ENCODE measurements at regions not wholly inside any gene's neighbourhood (a gene's known extent, or its start where the extent isn't known, plus 50 kb on each side); places are given as distances from the start of the nearest gene placed in this dataset.
A peak's percentile ranks its signal among the peaks of the same experiment; 100 is the strongest.

GRCh38 chr5:73325546-73325945 is 123.0 kb downstream of the FOXD1 start:
- no peak for DNase-seq (ENCODE audit: unreplicated experiment)
- Mint-ChIP-seq H3K36me3 (ENCODE audit: insufficient read depth, unreplicated experiment) (peaks cover 6% of the 10 kb centered on the region), H3K4me3 (ENCODE audit: unreplicated experiment) (no peak overlapping the region), H3K27ac (ENCODE audit: low read depth, unreplicated experiment) (no peak overlapping the region), H3K9me3 (ENCODE audit: unreplicated experiment) (no peaks in the 10 kb centered on the region), H3K27me3 (ENCODE audit: insufficient read depth, unreplicated experiment) (no peaks in the 10 kb centered on the region), H3K4me1 (ENCODE audit: insufficient read depth, unreplicated experiment) (peaks cover 20% of the 10 kb centered on the region)
- TF ChIP-seq, protein P1, sequence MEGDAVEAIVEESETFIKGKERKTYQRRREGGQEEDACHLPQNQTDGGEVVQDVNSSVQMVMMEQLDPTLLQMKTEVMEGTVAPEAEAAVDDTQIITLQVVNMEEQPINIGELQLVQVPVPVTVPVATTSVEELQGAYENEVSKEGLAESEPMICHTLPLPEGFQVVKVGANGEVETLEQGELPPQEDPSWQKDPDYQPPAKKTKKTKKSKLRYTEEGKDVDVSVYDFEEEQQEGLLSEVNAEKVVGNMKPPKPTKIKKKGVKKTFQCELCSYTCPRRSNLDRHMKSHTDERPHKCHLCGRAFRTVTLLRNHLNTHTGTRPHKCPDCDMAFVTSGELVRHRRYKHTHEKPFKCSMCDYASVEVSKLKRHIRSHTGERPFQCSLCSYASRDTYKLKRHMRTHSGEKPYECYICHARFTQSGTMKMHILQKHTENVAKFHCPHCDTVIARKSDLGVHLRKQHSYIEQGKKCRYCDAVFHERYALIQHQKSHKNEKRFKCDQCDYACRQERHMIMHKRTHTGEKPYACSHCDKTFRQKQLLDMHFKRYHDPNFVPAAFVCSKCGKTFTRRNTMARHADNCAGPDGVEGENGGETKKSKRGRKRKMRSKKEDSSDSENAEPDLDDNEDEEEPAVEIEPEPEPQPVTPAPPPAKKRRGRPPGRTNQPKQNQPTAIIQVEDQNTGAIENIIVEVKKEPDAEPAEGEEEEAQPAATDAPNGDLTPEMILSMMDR (IDR thresholded peaks at IDR 0.05; ENCODE audit: unreplicated experiment), result no peak
- POLR2A ChIA-PET, result no interaction called here
- no TSS peak for BruUV-seq (replicated peaks)
- CTCF ChIA-PET, result no interaction called here
- intact Hi-C loops (cut with micrococcal nuclease), result no loop called here

DNA sequence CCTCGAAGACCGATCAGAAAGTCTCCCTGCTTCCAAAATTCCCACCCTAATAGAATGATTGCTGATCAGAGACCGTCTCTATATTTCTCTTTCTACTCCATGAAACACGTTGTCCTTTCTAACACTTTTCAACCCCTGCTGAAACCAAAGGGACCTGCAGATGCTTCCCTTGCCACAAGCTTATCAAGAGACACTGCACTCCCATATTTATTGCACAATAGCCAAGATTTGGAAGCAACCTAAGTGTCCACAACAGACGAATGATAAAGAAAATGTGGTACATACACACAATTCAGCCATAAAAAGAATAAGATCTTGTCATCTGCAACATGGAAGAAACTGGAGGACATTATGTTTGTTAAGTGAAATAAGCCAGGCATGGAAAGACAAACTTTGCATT is 125.1 kb downstream of the FOXD1 start:
- TF ChIP-seq, protein P1 (IDR thresholded peaks at IDR 0.05; ENCODE audit: unreplicated experiment), result no peak
- intact Hi-C loops (cut with micrococcal nuclease), result no loop called here
- no peak overlapping the region for H3K27ac Mint-ChIP-seq (ENCODE audit: low read depth, unreplicated experiment)
- H3K36me3 Mint-ChIP-seq (ENCODE audit: insufficient read depth, unreplicated experiment), result no peaks in the 10 kb centered on the region
- H3K27me3 Mint-ChIP-seq (ENCODE audit: insufficient read depth, unreplicated experiment), result no peaks in the 10 kb centered on the region
- BruUV-seq (replicated peaks), result no TSS peak
- H3K4me3 Mint-ChIP-seq (ENCODE audit: unreplicated experiment), result no peak overlapping the region
- no peak for DNase-seq (ENCODE audit: unreplicated experiment)
- ChIA-PET POLR2A (no interaction called here), CTCF (interaction anchor here (0.6 to 1.3 kb wide), 5 partner anchors 10 to 107 kb away, joined by 3 to 5 read pairs (median 4); no protein-coding TSS in a partner anchor)
- no peaks in the 10 kb centered on the region for H3K9me3 Mint-ChIP-seq (ENCODE audit: unreplicated experiment)
- peaks cover 25% of the 10 kb centered on the region for H3K4me1 Mint-ChIP-seq (ENCODE audit: insufficient read depth, unreplicated experiment)

- TF ChIP-seq, protein P1 (IDR thresholded peaks at IDR 0.05; ENCODE audit: unreplicated experiment), result no peak
- POLR2A ChIA-PET, result interaction anchor here (1.0 to 1.8 kb wide), 7 partner anchors 9 to 228 kb away, joined by 3 to 8 read pairs (median 4); partner anchors contain the start of gene FOXD1
- no peak overlapping the region for H3K4me3 Mint-ChIP-seq (ENCODE audit: unreplicated experiment)
Observed at GRCh38 chr5:73322437-73323076, 126.0 kb downstream of the FOXD1 start.

GRCh38 chr5:73321757-73322436 is 126.7 kb downstream of the FOXD1 start:
- ChIA-PET POLR2A (interaction anchor here (0.8 to 1.8 kb wide), 11 partner anchors 8 to 227 kb away, joined by 3 to 8 read pairs (median 4); partner anchors contain the start of gene FOXD1), CTCF (interaction anchor here (0.6 to 1.2 kb wide), 3 partner anchors 39 to 119 kb away, joined by 3 to 5 read pairs (median 3); no protein-coding TSS in a partner anchor)
- DNase-seq (ENCODE audit: unreplicated experiment), result peak; percentile 75
- Mint-ChIP-seq H3K27me3 (ENCODE audit: insufficient read depth, unreplicated experiment) (no peaks in the 10 kb centered on the region), H3K9me3 (ENCODE audit: unreplicated experiment) (no peaks in the 10 kb centered on the region), H3K4me1 (ENCODE audit: insufficient read depth, unreplicated experiment) (peaks cover 18% of the 10 kb centered on the region), H3K27ac (ENCODE audit: low read depth, unreplicated experiment) (peak overlapping the region; percentile 71), H3K36me3 (ENCODE audit: insufficient read depth, unreplicated experiment) (no peaks in the 10 kb centered on the region), H3K4me3 (ENCODE audit: unreplicated experiment) (no peak overlapping the region)
- intact Hi-C loops (cut with micrococcal nuclease), result no loop called here
- BruUV-seq (replicated peaks), result no TSS peak
- TF ChIP-seq, protein P1 (IDR thresholded peaks at IDR 0.05; ENCODE audit: unreplicated experiment), result no peak

More at GRCh38 chr5:73322437-73323076, 126.0 kb downstream of the FOXD1 start:
- Mint-ChIP-seq H3K4me1 (ENCODE audit: insufficient read depth, unreplicated experiment) (peaks cover 19% of the 10 kb centered on the region), H3K27me3 (ENCODE audit: insufficient read depth, unreplicated experiment) (no peaks in the 10 kb centered on the region), H3K9me3 (ENCODE audit: unreplicated experiment) (no peaks in the 10 kb centered on the region), H3K36me3 (ENCODE audit: insufficient read depth, unreplicated experiment) (no peaks in the 10 kb centered on the region), H3K27ac (ENCODE audit: low read depth, unreplicated experiment) (peak overlapping the region; percentile 71)
- intact Hi-C loops (cut with micrococcal nuclease), result no loop called here
- no peak for DNase-seq (ENCODE audit: unreplicated experiment)
- BruUV-seq (replicated peaks), result no TSS peak
- CTCF ChIA-PET, result interaction anchor here (1.1 kb wide), 2 partner anchors 9 to 106 kb away, joined by 4 to 5 read pairs; no protein-coding TSS in a partner anchor
